Neural cell (in vitro differentiated cells): ENCODE measurements at regions not wholly inside any gene's neighbourhood (a gene's known extent, or its start where the extent isn't known, plus 50 kb on each side); places are given as distances from the start of the nearest gene placed in this dataset.

Experiments used
- H2AFZ ChIP-seq: fragments of 200-600, 300-800 bp; sonication (generic), shearing (Covaris generic); 2 replicates; pipeline ENCODE4 v1.6.0; 2014; ENCODE audit warnings: low read depth, mild to moderate bottlenecking, antibody characterized with exemption, low read length, moderate library complexity
- H3F3A ChIP-seq: fragments of 200-600 bp; shearing (Covaris generic); 2 replicates; pipeline ENCODE4 v1.6.1; 2016; ENCODE audit warnings: mild to moderate bottlenecking, moderate library complexity, mixed read lengths, antibody characterized with exemption, low read length; ENCODE audit not compliant: insufficient read depth, poor library complexity, severe bottlenecking
- H3K27ac ChIP-seq: fragments of 200-600, 300-800 bp; sonication (generic), shearing (Covaris generic); 2 replicates; pipeline ENCODE4 v1.5.1; 2014; ENCODE audit warnings: mild to moderate bottlenecking, low read length, moderate library complexity
- H3K27me3 ChIP-seq: fragments of 300-800, 200-600 bp; sonication (generic), shearing (Covaris generic); 2 replicates; pipeline ENCODE4 v1.6.0; 2014; ENCODE audit warnings: mild to moderate bottlenecking, low read depth, low read length, moderate library complexity; ENCODE audit not compliant: insufficient read depth
- H3K36me3 ChIP-seq: fragments of 300-800, 200-600 bp; sonication (generic), shearing (Covaris generic); 2 replicates; pipeline ENCODE4 v1.5.1; 2014; ENCODE audit warnings: mild to moderate bottlenecking, antibody characterized with exemption, low read length, moderate library complexity; ENCODE audit not compliant: insufficient read depth
- H3K4me2 ChIP-seq: fragments of 300-800, 200-600 bp; sonication (generic), shearing (Covaris generic); 2 replicates; pipeline ENCODE4 v1.6.0; 2014; ENCODE audit warnings: mild to moderate bottlenecking, low read length
- H3K4me3 ChIP-seq: fragments of 300-800, 200-600 bp; sonication (generic), shearing (Covaris generic); 2 replicates; pipeline ENCODE4 v1.5.1; 2014; ENCODE audit warnings: mild to moderate bottlenecking, low read length, moderate library complexity
- H3K79me2 ChIP-seq: fragments of 200-600 bp; shearing (Covaris generic); replicated peaks from 2 replicates; pipeline ENCODE4 v1.6.0; 2014; ENCODE audit warnings: mild to moderate bottlenecking, low read length, moderate library complexity; ENCODE audit not compliant: insufficient read depth
- H3K9ac ChIP-seq: fragments of 300-800, 200-600 bp; sonication (generic), shearing (Covaris generic); 2 replicates; pipeline ENCODE4 v1.6.1; 2016; ENCODE audit warnings: mild to moderate bottlenecking, low read length, mixed read lengths
- H3K9me2 ChIP-seq: fragments of 200-600 bp; shearing (Covaris generic); 2 replicates; pipeline ENCODE4 v1.6.1; 2016; ENCODE audit warnings: mild to moderate bottlenecking, low read length, mixed read lengths; ENCODE audit not compliant: insufficient read depth
- H3K9me3 ChIP-seq: fragments of 200-600, 300-800 bp; sonication (generic), shearing (Covaris generic); 2 replicates; pipeline ENCODE4 v1.6.1; 2016; ENCODE audit warnings: mild to moderate bottlenecking, mixed run types, low read length, moderate library complexity, mixed read lengths
- H4K20me1 ChIP-seq: fragments of 200-600 bp; shearing (Covaris generic); 2 replicates; pipeline ENCODE4 v1.6.1; 2016; ENCODE audit warnings: mild to moderate bottlenecking, mixed run types; ENCODE audit not compliant: insufficient read depth
- CTCF ChIP-seq: fragments of 450-650 bp; IDR thresholded peaks from 2 replicates; pipeline ENCODE4 v1.5.1; 2014; ENCODE audit warnings: antibody characterized with exemption, mild to moderate bottlenecking, moderate library complexity; ENCODE audit not compliant: poor library complexity, severe bottlenecking
- EP300 ChIP-seq: fragments of 450-650 bp; conservative IDR thresholded peaks from 2 replicates; pipeline ENCODE4 v1.6.1; 2014; ENCODE audit warnings: antibody characterized with exemption, mild to moderate bottlenecking, moderate library complexity; ENCODE audit not compliant: poor library complexity, severe bottlenecking
- EZH2 ChIP-seq: fragments of 200-600, 300-800 bp; shearing (Covaris generic), sonication (generic); IDR thresholded peaks from 2 replicates; pipeline ENCODE4 v1.6.1; 2014; ENCODE audit warnings: antibody characterized with exemption, low read length, borderline replicate concordance, mild to moderate bottlenecking; ENCODE audit not compliant: insufficient read depth, poor library complexity, severe bottlenecking
- MXI1 ChIP-seq: fragments of 450-650 bp; conservative IDR thresholded peaks from 2 replicates; pipeline ENCODE4 v1.6.1; 2014; ENCODE audit warnings: antibody characterized with exemption, mild to moderate bottlenecking; ENCODE audit not compliant: poor library complexity, severe bottlenecking
- POLR2AphosphoS5 ChIP-seq: IDR thresholded peaks from 2 replicates; pipeline ENCODE4 v1.6.1; 2012
- RAD21 ChIP-seq: fragments of 450-650 bp; conservative IDR thresholded peaks from 2 replicates; pipeline ENCODE4 v1.6.1; 2014; ENCODE audit warnings: antibody characterized with exemption, mild to moderate bottlenecking, moderate library complexity
- SMC3 ChIP-seq: fragments of 450-650 bp; conservative IDR thresholded peaks from 2 replicates; pipeline ENCODE4 v1.6.1; 2014; ENCODE audit warnings: antibody characterized with exemption, mild to moderate bottlenecking, moderate library complexity; ENCODE audit not compliant: poor library complexity
- TAF1 ChIP-seq: IDR thresholded peaks from 2 replicates; pipeline ENCODE4 v1.6.1; 2012; ENCODE audit warnings: low read depth
- TF ChIP-seq, protein P1 (sequence below): IDR thresholded peaks from 2 replicates; pipeline ENCODE4 v1.6.1; 2012; ENCODE audit warnings: borderline replicate concordance

DNA sequence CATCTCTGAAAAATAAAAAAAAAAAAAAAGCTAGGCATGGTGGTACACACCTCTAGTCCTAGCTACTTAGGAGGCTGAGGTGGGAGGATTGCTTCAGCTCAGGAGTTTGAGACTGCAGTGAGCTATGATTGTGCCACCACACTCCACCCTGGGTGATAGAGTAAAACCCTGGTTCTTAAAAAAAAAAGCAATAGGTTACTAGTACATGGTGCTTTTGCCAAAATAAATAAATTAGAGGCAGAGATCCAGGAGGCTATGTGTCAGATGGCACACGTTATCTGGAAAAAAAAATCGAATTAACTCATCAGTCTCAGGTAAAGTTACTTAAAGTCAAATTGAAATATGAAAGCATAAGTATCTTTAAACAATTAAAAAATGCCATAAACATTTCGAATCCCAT, 94.3 kb downstream of the VCX3A start:
- Histone ChIP-seq H3K27ac (no peak overlapping the region), H3K36me3 (no peaks in the 10 kb centered on the region), H4K20me1 (no peaks in the 10 kb centered on the region), H3K9me3 (no peaks in the 10 kb centered on the region), H3K4me2 (no peak overlapping the region), H2AFZ (no peak overlapping the region), H3K79me2 (no peaks in the 10 kb centered on the region), H3F3A (no peaks in the 10 kb centered on the region), H3K9me2 (no peaks in the 10 kb centered on the region), H3K27me3 (no peaks in the 10 kb centered on the region), H3K4me3 (no peak overlapping the region), H3K9ac (no peak overlapping the region)
- no peak for TF ChIP-seq TAF1
- TF ChIP-seq MXI1, result no peak
- no peak for TF ChIP-seq RAD21
- TF ChIP-seq, protein P1, sequence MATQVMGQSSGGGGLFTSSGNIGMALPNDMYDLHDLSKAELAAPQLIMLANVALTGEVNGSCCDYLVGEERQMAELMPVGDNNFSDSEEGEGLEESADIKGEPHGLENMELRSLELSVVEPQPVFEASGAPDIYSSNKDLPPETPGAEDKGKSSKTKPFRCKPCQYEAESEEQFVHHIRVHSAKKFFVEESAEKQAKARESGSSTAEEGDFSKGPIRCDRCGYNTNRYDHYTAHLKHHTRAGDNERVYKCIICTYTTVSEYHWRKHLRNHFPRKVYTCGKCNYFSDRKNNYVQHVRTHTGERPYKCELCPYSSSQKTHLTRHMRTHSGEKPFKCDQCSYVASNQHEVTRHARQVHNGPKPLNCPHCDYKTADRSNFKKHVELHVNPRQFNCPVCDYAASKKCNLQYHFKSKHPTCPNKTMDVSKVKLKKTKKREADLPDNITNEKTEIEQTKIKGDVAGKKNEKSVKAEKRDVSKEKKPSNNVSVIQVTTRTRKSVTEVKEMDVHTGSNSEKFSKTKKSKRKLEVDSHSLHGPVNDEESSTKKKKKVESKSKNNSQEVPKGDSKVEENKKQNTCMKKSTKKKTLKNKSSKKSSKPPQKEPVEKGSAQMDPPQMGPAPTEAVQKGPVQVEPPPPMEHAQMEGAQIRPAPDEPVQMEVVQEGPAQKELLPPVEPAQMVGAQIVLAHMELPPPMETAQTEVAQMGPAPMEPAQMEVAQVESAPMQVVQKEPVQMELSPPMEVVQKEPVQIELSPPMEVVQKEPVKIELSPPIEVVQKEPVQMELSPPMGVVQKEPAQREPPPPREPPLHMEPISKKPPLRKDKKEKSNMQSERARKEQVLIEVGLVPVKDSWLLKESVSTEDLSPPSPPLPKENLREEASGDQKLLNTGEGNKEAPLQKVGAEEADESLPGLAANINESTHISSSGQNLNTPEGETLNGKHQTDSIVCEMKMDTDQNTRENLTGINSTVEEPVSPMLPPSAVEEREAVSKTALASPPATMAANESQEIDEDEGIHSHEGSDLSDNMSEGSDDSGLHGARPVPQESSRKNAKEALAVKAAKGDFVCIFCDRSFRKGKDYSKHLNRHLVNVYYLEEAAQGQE, result no peak
- TF ChIP-seq POLR2AphosphoS5, result no peak
- no peak for TF ChIP-seq EP300
- no peak for TF ChIP-seq CTCF
- TF ChIP-seq SMC3, result no peak
- TF ChIP-seq EZH2, result no peak

DNA sequence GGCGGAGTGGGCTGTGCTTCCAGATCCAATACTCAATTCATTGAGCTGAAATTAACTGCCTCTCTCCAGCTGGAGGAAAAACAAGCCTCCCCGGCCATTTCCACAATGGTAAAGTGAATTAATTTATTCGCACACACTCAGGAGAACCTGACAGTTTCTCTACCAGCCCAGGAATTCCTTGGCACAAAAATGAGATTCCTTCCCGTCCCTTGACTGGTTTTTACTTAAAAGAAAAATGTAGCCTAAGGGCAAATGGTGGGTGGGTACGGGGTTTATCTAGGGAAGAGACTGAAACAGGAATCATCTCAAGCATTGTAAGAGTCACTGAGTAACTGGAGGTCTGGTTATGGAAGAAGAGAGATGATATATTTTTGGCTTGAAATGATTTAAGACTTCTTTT, 102.7 kb downstream of the VCX3A start:
- TF ChIP-seq POLR2AphosphoS5 (no peak), SMC3 (no peak), EP300 (no peak), EZH2 (no peak), CTCF (no peak), TAF1 (no peak), RAD21 (no peak), MXI1 (no peak)
- TF ChIP-seq, protein P1, result no peak
- Histone ChIP-seq H3K79me2 (no peaks in the 10 kb centered on the region), H3F3A (no peaks in the 10 kb centered on the region), H3K4me2 (no peak overlapping the region), H2AFZ (no peak overlapping the region), H3K9ac (no peak overlapping the region), H3K36me3 (no peaks in the 10 kb centered on the region), H3K27ac (no peak overlapping the region), H4K20me1 (no peaks in the 10 kb centered on the region), H3K27me3 (no peaks in the 10 kb centered on the region), H3K9me2 (no peaks in the 10 kb centered on the region), H3K9me3 (no peaks in the 10 kb centered on the region), H3K4me3 (no peak overlapping the region)
